DOHH2 (cell line): ENCODE measurements at regions not wholly inside any gene's neighbourhood (a gene's known extent, or its start where the extent isn't known, plus 50 kb on each side); places are given as distances from the start of the nearest gene placed in this dataset.

ENCODE experiments used
- H3F3A ChIP-seq: fragments of 200-600 bp; sonication (generic), shearing (Covaris generic); 2 replicates; pipeline ENCODE4 v1.6.0; 2016; ENCODE audit warnings: antibody characterized with exemption, mild to moderate bottlenecking; ENCODE audit not compliant: control insufficient read depth, insufficient read depth
- H3K27ac ChIP-seq: fragments of 200-600 bp; sonication (generic); 2 replicates; pipeline ENCODE4 v1.5.1; 2014; ENCODE audit warnings: low read depth, mild to moderate bottlenecking, low read length, moderate library complexity
- H3K27me3 ChIP-seq: fragments of 200-600 bp; sonication (generic); 2 replicates; pipeline ENCODE4 v1.6.1; 2014; ENCODE audit warnings: mild to moderate bottlenecking, low read length, mixed read lengths; ENCODE audit not compliant: control insufficient read depth
- H3K36me3 ChIP-seq: fragments of 200-600 bp; sonication (generic); 2 replicates; pipeline ENCODE4 v1.6.1; 2014; ENCODE audit warnings: mild to moderate bottlenecking, low read length, moderate library complexity, mixed read lengths; ENCODE audit not compliant: control insufficient read depth
- H3K4me1 ChIP-seq: fragments of 200-600 bp; sonication (generic); 2 replicates; pipeline ENCODE4 v1.6.1; 2014; ENCODE audit warnings: mild to moderate bottlenecking, low read length, mixed read lengths; ENCODE audit not compliant: control insufficient read depth
- H3K4me2 ChIP-seq: fragments of 200-600 bp; sonication (generic); 2 replicates; pipeline ENCODE4 v1.6.0; 2014; ENCODE audit warnings: mild to moderate bottlenecking, low read length, moderate library complexity
- H3K4me3 ChIP-seq: fragments of 200-600 bp; sonication (generic); 2 replicates; pipeline ENCODE4 v1.5.1; 2014; ENCODE audit warnings: mild to moderate bottlenecking, low read length, mixed read lengths
- H3K79me2 ChIP-seq: fragments of 200-600 bp; sonication (generic); 2 replicates; pipeline ENCODE4 v1.6.1; 2014; ENCODE audit warnings: mild to moderate bottlenecking, low read length, mixed read lengths; ENCODE audit not compliant: control insufficient read depth
- H3K9me2 ChIP-seq: fragments of 200-600 bp; sonication (generic); replicated peaks from 2 replicates; pipeline ENCODE4 v1.6.1; 2014; ENCODE audit warnings: mild to moderate bottlenecking, low read length, mixed read lengths; ENCODE audit not compliant: control insufficient read depth
- H3K9me3 ChIP-seq: fragments of 200-600 bp; sonication (generic); 2 replicates; pipeline ENCODE4 v1.6.1; 2014; ENCODE audit warnings: antibody characterized with exemption, low read length, mixed read lengths; ENCODE audit not compliant: control insufficient read depth, insufficient read depth
- H4K20me1 ChIP-seq: fragments of 200-600 bp; sonication (generic); 2 replicates; pipeline ENCODE4 v1.6.0; 2014; ENCODE audit warnings: low read depth, mild to moderate bottlenecking, antibody characterized with exemption, low read length, moderate library complexity; ENCODE audit not compliant: control insufficient read depth, insufficient read depth
- CTCF ChIP-seq: fragments of 200-600 bp; sonication (generic); IDR thresholded peaks from one replicate; pipeline ENCODE4 v1.5.1; 2014; ENCODE audit warnings: antibody characterized with exemption, mild to moderate bottlenecking, low read depth, low read length; ENCODE audit not compliant: poor library complexity, severe bottlenecking
- EZH2phosphoT487 ChIP-seq: fragments of 200-600 bp; sonication (generic); IDR thresholded peaks from 2 replicates; pipeline ENCODE4 v1.6.1; 2017; ENCODE audit warnings: borderline replicate concordance, mild to moderate bottlenecking, antibody characterized with exemption, low read length, moderate library complexity, mixed read lengths

GRCh38 chr7:47653550-47654411 is 71.9 kb upstream of the TNS3 start:
- no peaks in the 10 kb centered on the region for H3K79me2 ChIP-seq
- H3K4me2 ChIP-seq: no peak overlapping the region
- no peak overlapping the region for H3K27ac ChIP-seq

GRCh38 chr7:47652591-47652990 is 70.7 kb upstream of the TNS3 start:
- H3K79me2 ChIP-seq: no peaks in the 10 kb centered on the region
- no peaks in the 10 kb centered on the region for H4K20me1 ChIP-seq
- H3F3A ChIP-seq: no peaks in the 10 kb centered on the region
- H3K4me3 ChIP-seq: no peak overlapping the region
- H3K9me3 ChIP-seq: no peaks in the 10 kb centered on the region
- peaks cover 29% of the 10 kb centered on the region for H3K4me1 ChIP-seq
- no peak overlapping the region for H3K4me2 ChIP-seq
- TF ChIP-seq CTCF: no peak
- no peak for TF ChIP-seq EZH2phosphoT487
- H3K36me3 ChIP-seq: no peaks in the 10 kb centered on the region
- H3K27ac ChIP-seq: no peak overlapping the region
- H3K27me3 ChIP-seq: no peaks in the 10 kb centered on the region
- no peaks in the 10 kb centered on the region for H3K9me2 ChIP-seq

More at GRCh38 chr7:47653550-47654411, 71.9 kb upstream of the TNS3 start:
- H4K20me1 ChIP-seq: no peaks in the 10 kb centered on the region
- TF ChIP-seq CTCF (no peak), EZH2phosphoT487 (no peak)
- no peaks in the 10 kb centered on the region for H3K9me2 ChIP-seq
- no peaks in the 10 kb centered on the region for H3K27me3 ChIP-seq
- H3K4me1 ChIP-seq: peaks cover 20% of the 10 kb centered on the region
- H3K4me3 ChIP-seq: no peak overlapping the region
- no peaks in the 10 kb centered on the region for H3K36me3 ChIP-seq
- no peaks in the 10 kb centered on the region for H3K9me3 ChIP-seq
- no peaks in the 10 kb centered on the region for H3F3A ChIP-seq

- no peak overlapping the region for H3K4me3 ChIP-seq
- H3K9me3 ChIP-seq: no peaks in the 10 kb centered on the region
- no peaks in the 10 kb centered on the region for H4K20me1 ChIP-seq
- TF ChIP-seq EZH2phosphoT487 (no peak), CTCF (no peak)
- H3K36me3 ChIP-seq: no peaks in the 10 kb centered on the region
- no peak overlapping the region for H3K27ac ChIP-seq
- H3K9me2 ChIP-seq: no peaks in the 10 kb centered on the region
- no peaks in the 10 kb centered on the region for H3K27me3 ChIP-seq
- no peak overlapping the region for H3K4me2 ChIP-seq
- H3K79me2 ChIP-seq: no peaks in the 10 kb centered on the region
- H3K4me1 ChIP-seq: peaks cover 38% of the 10 kb centered on the region
- no peaks in the 10 kb centered on the region for H3F3A ChIP-seq
Observed at GRCh38 chr7:47651355-47652317, 69.7 kb upstream of the TNS3 start.
